ENCODE measurements at regions not wholly inside any gene's neighbourhood (a gene's known extent, or its start where the extent isn't known, plus 50 kb on each side); places are given as distances from the start of the nearest gene placed in this dataset.

GRCh38 chr12:118851891-118852290 lies 129.4 kb upstream of the SRRM4 start:
- no peak for DNase-seq (ENCODE audit: low spot score)

- no peak for DNase-seq (ENCODE audit: low spot score)
Measured at GRCh38 chr12:118853634-118854033, 127.7 kb upstream of the SRRM4 start.

DNA sequence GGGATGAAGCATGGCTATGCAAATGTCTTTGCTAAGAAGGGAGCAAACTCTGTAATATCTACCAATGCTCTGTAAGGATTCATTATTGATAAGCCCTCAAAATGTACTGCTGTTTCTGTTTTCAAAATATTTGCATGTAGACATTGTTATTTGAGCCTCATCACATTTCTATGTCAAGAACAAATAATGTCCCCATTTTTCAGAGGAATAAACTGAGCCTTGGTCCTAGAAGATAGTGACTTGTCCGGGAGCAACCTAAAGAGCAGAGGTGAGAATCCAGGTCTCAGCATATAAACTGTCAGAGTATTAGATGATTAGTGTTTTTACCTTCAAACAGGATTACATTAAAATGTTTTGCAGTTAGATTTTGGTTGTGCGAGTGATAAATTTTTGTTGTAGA lies 125.5 kb upstream of the SRRM4 start:
- no peak for DNase-seq (ENCODE audit: low spot score)

- DNase-seq (ENCODE audit: low spot score): no peak
Measured at GRCh38 chr12:118866346-118866745, 115.0 kb upstream of the SRRM4 start.

- DNase-seq (ENCODE audit: low spot score): no peak
Measured at GRCh38 chr12:118870551-118870950, 110.8 kb upstream of the SRRM4 start.

- DNase-seq (ENCODE audit: low spot score): no peak
Measured at GRCh38 chr12:118874698-118875548, 106.4 kb upstream of the SRRM4 start.

- no peak for DNase-seq (ENCODE audit: low spot score)
Measured at GRCh38 chr12:118880720-118881493, 100.4 kb upstream of the SRRM4 start.

- DNase-seq (ENCODE audit: low spot score): no peak
Measured at GRCh38 chr12:118884226-118884625, 97.1 kb upstream of the SRRM4 start.

DNA sequence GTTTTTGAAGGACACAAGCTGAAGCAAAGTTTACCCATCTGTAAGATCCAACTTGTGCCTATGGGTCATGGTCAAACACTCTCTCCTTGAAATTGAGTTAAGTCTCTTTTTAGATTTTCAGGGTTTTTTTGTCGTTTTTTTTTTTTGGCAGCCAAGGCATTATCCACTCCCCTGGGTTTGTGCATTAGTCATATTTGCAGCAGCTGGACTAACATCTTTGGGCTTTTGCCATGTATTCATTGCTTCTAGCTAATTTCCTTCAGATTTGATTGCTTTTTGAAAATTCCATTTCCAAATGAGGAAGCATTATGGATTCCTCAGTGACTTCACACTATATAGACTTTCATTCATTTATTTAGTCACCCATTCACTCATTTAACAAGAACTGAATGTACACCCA lies 80.3 kb upstream of the SRRM4 start:
- no peak for DNase-seq (ENCODE audit: low spot score)

GRCh38 chr12:118908811-118909210 lies 72.5 kb upstream of the SRRM4 start:
- DNase-seq (ENCODE audit: low spot score): no peak

DNA sequence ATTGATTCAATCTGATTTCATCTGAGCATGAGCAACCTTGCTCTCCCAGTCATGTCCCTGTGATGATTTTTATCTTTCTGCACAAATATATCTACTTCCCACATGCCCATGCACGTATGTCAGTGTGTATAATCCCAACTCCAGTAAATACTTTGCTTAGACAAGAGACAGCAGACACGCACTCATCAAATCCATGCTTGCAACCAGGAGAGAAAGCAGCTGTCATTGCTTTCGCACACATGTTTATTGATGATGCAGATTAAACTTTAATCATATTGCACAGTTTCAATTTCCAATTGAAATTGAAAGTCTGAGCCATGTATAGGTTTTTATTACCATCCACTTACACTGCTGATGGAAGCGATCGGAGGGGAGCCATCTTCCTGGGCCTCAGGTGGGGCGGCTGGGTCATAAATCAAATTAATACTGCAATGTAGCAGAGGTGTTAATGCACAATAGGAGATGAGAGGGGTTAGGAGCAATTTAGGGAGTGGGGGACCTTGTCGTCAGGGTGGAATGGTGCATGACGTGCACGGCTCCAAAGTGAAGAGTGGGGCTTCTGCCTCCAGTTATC lies 68.6 kb upstream of the SRRM4 start:
- DNase-seq (ENCODE audit: low spot score): no peak

DNA sequence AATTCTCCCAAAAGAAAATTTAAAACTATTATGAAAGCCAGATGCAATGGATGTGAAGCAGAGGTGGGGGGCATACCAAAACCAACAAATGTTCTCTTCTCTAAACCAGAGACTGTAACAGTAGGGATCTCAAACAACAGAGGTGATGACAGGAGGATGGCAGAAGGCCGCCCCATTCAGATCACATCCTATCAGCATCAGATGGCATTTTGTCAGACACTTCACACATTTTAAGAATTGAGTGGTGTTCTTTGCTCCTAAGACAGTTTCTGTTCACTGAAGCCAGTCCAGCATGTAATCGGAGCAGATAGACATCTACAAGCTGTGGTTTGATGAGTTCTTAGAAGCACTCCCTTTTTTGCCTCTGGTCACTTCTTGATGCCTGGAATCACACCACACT lies 59.6 kb upstream of the SRRM4 start:
- no peak for DNase-seq (ENCODE audit: low spot score)

- no peak for DNase-seq (ENCODE audit: low spot score)
Measured at GRCh38 chr12:118922405-118922804, 58.9 kb upstream of the SRRM4 start.

- DNase-seq (ENCODE audit: low spot score): no peak
Measured at GRCh38 chr12:118925407-118925806, 55.9 kb upstream of the SRRM4 start.

GRCh38 chr12:118925826-118926225 lies 55.5 kb upstream of the SRRM4 start:
- DNase-seq (ENCODE audit: low spot score): no peak
